ENCODE measurements at regions not wholly inside any gene's neighbourhood (a gene's known extent, or its start where the extent isn't known, plus 50 kb on each side); places are given as distances from the start of the nearest gene placed in this dataset.
"Not testable (repeated sequence)": the region's sequence is repeated elsewhere in the genome, so short reads cannot be mapped to it uniquely, and the experiment has no call there.

DNA sequence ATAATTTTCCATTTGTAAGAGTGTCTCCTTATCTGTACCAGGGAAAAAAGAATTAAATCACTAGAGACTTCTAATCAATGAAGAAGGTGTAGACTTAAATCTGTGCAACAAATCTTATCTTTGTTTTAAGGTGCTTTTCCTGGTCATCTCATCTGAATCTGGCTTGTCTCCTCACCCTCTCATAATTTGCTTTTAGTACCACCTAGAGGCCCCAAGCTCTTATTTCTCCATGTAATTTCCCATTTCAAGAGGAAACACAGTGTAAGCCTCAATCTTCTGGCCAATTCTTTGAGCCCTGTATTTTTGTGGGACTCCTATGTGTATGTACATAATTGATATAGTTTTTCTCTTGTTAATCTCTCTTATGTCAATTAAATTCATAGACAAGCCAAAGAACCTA lies 1975.3 kb upstream of the CDH6 start:
- DNase-seq: no peak

DNA sequence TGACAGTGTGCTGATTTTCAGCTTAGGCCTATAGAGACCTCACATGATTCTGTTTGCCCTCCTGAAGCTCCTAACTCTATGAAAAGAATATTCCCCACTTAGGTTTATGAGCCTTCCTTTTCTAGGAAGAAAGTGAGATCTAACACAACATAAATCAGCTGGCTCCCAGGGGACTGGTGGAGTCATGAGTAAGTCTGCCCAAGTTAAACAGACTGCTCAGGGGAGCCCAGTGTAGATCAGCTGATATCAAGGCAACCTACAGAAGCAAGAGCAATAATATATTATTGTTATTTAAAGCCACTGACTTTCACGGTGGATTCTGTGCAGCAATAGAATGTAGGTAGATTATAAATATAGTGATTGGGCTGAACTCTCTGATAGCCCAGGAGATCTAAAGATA lies 1978.6 kb upstream of the CDH6 start:
- no peak for DNase-seq

DNA sequence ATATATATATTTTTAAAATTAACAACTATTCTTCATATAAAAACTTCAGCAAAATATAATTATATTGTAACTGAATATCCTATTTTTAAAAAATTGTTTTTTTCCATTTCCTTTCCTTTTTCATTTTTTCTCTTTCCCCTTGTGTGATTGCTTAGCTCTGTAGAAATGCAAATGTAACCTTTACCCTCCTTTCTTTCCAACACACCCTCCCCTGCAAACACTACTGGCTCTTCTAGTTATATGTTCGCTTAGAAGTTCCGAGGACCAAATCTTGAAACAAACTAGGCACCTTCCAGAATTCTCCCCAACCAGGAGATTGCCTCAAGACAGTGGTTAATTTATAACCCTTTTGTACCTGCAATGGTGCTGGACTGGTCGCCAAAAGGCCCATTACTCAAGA lies 1980.0 kb upstream of the CDH6 start:
- DNase-seq: no peak

DNA sequence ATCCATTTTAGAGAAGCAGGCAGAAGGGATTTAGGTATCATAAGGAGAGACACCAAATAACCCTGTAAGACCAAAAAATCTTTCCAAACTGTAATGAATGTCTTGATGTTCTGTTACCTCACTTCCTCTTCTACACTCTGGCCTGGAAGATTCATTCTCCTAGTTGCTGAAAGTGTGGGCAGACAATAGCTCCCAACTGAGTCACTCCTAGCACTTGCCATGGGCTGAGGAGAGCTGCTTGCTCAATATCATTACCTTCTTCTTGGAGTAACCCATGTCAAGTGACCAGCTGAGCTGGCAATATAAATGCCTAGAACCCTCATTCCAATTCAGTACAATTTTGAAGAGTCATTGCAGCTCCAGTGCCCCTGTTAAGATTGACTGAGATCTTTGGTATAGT lies 1985.5 kb upstream of the CDH6 start:
- no peak for DNase-seq

DNA sequence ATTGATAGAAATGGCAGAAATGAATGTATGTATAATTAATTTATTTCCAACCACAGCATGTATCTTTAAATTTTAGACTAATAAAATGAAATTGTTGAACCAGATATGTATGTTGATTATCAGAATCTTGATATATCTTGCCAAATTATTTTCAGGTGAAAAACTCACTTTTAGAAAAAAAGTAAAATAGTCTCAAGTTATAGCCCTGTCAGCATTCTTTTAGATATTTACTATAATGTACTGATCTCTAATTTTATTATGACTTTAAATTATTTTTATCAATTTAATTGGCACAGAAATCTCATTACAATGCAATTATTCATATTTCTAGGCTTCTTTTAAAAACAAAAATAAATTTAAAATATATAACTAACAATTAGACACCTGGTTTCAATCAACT lies 1990.4 kb upstream of the CDH6 start:
- no peak for DNase-seq

DNA sequence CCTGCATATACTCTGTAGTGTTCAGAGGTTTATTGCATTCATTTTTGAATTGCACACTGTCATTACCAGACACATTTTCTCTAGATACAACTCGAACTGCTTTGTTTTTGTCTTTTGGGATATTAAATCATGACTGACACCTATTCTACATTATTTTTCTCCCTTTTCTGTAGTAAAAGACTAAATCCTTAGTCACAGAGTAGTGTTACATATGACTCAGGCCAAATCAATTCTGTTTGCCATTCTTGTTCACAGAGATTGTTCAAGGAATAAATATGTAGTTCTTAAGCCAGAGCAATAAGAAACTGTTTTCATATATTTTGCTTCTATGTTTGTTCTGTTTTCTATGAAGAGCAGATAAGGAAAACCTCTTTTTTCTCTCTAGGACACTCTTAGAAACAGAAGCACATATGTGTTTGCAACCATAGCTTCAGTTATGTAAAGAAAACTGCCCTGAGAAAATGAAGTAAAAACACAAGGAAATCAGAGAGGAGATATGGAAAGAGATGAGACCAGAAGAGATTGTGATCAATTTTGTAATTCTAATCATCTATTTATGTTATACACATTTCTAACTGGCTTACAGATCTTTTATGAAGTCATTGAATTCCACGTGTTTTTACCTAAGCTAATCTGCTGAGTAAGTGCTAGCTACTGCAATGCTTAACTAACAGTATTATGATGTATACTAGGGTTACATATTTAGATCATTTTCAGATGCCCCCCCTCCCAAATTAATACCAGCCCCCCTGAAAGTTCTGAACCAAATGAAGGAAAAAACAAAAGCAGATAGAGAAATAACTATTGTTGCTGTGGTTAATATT lies 1995.6 kb upstream of the CDH6 start:
- DNase-seq: no peak

DNA sequence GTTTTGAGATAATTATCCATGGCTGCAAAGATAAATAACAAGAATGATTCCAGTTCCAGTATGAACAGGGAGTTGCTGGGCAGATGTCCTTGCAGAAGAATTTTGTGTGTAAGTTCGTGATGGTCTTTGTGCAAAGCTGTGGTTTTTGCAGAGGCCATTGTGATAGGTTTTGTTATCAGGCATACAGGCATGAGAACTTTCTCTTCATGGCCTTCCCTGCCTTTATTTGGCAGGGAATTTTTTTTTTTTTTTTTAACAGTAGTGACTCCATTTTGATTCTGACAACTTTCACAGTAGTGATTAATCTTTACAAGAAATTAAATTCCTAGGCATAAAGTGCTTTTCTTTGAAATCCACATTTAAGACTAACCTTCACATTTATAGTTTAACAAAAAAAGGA lies 1999.5 kb upstream of the CDH6 start:
- no peak for DNase-seq

DNA sequence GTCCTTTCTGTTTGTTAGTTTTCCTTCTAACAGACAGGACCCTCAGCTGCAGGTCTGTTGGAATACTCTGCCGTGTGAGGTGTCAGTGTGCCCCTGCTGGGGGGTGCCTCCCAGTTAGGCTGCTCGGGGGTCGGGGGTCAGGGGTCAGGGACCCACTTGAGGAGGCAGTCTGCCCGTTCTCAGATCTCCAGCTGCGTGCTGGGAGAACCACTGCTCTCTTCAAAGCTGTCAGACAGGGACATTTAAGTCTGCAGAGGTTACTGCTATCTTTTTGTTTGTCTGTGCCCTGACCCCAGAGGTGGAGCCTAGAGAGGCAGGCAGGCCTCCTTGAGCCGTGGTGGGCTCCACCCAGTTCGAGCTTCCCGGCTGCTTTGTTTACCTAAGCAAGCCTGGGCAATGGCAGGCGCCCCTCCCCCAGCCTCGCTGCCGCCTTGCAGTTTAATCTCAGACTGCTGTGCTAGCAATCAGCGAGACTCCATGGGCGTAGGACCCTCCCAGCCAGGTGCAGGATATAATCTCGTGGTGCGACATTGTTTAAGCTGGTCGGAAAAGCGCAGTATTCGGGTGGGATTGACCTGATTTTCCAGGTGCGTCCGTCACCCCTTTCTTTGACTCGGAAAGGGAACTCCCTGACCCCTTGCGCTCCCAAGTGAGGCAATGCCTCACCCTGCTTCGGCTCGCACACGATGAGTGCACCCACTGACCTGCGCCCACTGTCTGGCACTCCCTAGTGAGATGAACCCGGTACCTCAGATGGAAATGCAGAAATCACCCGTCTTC lies 2002.0 kb upstream of the CDH6 start:
- DNase-seq: not testable (repeated sequence)

DNA sequence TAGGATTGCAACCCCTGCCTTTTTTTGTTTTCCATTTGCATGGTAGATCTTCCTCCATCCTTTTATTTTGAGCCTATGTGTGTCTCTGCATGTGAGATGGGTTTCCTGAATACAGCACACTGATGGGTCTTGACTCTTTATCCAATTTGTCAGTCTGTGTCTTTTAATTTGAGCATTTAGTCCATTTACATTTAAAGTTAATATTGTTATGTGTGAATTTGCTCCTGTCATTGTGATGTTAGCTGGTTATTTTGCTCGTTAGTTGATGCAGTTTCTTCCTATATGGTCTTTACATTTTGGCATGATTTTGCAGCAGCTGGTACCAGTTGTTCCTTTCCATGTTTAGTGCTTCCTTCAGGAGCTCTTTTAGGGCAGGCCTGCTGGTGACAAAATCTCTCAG lies 2003.1 kb upstream of the CDH6 start:
- DNase-seq: not testable (repeated sequence)

DNA sequence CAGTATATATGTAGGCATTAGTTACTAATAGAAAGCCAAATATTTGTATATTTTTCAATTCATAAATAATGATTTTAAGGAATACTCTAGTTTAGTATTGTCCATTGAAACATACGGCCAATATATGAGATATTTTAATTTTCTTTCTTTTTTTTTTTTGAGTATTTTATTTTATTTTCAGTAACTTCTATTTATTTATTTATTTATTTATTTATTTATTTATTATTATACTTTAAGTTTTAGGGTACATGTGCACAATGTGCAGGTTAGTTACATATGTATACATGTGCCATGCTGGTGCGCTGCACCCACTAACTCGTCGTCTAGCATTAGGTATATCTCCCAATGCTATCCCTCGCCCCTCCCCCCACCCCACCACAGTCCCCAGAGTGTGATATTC lies 2007.1 kb upstream of the CDH6 start:
- not testable (repeated sequence) for DNase-seq

DNA sequence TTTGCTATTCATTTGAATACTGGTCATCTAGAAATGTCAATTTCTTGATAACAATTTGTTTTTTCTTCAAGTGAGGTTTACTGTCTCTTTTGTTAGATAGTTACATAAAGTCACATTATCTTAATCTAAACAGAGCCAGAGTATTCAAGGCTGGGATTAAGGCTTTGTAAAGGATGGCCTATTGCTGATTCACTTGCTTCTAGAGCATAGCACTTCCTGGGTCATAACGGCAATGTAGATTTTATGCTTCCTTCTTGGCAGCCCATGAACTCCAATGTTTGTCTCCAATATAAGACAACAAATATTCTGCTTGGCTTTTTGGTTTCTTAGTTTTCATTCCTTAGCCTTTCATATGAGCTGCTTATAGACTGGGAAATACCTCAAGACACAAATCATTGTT lies 2007.9 kb upstream of the CDH6 start:
- DNase-seq: no peak

DNA sequence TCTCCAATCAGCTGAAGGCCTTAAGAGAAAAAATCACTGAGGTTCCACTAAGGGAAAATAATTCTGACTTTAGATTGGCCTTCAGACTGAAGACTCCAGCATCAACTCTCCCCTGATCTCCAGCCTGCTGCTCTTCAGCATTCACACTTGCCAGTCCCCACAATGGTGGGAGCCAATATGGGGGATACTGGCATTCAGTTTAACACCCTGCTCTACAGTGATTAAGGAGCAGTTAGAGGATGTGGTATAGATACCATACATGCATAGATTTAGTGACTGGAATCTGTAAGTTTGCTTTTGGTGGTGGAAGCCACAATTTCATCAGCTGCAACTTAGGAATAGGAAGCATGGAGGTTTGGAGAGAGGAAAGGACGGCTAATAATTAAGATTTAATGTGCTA lies 2017.7 kb upstream of the CDH6 start:
- no peak for DNase-seq

DNA sequence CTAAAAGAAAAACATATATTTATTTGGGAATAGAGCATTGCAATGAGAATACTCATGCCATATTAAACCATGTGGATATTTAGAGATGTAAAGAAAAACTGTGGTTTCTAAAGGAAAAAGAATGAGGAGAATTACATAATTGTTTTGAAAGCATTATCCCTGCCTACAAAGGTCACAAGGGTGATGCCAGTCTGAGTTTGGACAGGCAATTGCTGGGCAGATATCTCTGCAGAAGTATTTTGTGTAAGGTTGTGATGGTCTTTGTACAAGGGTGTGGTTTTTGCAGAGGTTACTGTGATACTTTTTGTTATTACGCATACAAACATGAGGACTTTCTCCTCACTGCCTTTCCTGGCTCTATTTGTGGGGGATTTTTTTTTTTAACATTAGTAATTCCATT lies 2022.9 kb upstream of the CDH6 start:
- no peak for DNase-seq

DNA sequence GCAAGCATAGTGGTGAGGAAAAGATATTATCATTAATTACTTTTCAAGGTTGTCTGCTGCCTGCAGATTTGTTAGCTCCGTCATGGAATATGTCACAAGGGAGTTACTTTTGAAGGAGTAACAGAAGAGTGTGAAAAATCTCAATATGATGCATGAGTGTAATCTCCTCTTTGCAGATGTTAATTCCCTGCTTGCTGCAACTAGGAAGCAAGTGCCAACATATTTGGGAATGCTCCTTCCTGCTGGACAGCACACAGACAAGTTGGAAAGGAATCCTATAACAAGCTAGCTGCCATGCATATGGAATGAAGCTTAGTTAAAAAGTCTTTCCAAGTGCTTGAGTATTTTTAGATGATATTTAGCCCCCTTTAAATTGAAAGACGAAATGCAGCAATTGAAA lies 2023.6 kb upstream of the CDH6 start:
- no peak for DNase-seq

DNA sequence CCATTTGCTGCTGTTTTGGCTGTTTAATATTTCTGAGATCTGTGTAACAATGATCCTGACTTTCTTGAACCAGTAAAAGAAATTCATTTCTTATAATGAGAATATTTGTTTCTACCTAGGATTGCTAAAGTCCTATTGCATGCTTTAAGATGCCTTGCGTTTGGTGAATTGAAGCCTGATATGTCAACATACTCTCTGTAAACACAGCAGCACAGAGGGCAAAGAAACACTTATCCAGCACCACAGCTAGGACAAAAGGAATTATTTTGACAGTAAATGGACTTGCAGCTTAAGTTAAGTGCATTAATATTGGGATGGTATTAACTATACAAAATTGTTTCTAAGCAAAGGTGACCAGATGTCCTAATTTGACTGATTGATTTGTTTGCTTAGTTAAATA lies 2031.2 kb upstream of the CDH6 start:
- DNase-seq: peak; percentile 90

DNA sequence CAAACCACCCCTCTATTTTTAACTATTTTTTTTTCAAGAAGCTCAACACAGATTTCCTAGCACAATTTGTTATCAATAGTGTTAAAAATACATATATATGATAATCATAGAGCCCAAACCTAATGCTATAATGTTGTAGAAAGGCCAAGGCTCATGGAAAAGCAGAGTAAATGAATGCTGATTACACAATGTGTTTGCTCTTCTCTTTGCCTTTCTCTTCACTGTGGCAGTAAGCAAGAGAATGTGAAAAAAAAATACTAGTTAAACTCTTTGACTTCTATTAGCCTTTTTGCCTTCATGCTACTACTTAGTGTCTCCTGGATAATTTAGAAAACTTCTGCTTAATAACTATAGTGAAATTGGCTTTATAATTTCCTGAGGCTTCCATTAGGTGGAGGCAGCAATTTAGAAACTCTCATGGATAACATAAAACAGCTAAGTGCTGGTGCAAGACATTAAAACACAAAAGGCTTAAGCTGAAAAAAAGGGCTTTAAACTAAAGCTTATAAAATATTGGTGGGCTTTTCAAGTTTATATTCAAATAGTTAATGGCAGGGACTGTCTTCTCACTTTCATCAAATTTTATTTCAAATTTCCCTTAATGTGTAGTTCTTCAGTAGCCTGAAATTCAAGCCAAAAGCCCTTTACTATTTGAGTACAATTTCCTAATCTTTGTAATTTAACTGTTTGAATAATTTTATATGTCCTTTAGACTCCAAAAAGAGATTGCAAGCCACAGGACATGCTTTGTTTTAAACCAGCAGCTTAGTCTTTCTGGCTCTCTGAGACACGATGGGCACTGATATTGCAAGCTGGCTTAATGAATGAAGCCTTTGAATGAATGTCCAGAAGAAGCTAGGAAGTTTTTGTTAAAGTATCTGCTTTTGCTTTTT lies 2031.8 kb upstream of the CDH6 start:
- peak; percentile 74 for DNase-seq

DNA sequence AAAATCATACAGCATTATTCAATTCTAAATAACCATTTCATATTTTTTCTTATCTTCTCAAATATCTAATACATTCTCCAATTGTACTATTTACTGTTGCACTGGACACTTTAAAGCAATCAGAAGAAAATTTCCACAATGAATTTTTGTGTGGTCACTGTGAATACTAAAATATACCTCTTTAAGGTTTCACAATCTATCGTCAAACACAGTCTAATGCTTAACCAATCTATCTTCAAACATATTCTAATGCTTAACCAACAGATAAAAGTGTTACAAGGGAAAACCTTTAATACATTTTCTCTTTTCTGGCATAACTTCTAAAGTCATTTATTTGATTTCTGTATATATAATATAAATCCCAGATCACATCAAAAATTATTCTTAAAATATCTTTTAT lies 2035.5 kb upstream of the CDH6 start:
- DNase-seq: no peak

DNA sequence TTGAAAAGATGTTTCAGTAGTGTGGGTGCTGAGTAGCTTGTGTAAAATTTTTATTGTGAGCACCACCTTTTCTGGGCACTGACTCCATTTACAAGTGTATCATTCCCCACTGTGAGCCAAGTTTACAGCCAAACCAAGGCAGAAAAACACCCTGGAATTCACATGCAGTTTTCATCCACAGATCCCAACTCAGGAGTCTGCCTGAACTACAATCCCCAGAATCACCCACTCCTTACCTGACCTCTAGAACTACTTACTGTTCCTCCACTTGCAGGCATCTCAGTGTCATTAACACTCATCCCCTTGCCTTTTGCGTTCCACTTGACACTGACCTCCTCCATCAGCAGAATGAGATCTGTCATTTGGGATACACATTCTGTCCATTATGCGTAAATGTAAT lies 2042.6 kb upstream of the CDH6 start:
- no peak for DNase-seq

DNA sequence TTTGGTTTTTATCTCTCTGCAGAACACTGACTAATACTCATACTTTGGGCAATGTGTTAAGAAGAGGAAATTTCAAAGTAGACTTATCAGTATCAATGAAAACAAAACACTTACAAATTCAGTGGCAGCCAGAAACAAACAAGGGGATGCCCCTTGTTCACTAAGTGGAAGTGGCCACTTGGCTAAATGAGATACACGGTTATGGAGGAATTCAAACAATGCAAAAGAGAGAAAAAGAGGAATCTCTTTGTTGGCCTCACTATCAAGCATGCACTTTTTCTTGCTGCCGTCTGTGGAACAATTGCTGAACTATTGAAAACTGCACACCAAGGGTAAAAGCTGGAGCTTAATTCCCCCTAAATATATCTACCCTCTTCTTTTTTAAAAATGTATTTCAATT lies 2044.9 kb upstream of the CDH6 start:
- DNase-seq: no peak

DNA sequence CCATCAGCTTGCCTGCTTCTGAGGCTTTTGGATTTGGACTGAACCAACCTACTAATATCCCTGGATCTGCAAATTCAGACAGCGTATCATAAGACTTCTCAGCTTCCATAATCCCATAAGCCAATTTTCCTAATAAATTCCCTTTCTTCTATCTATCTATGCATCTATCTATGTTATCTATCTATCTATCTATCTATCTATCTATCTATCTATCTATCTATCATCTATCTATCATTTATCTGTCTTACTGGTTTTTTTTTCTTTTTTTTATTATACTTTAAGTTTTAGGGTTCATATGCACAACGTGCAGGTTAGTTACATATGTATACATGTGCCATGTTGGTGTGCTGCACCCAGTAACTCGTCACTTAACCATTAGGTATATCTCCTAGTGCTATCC lies 2045.4 kb upstream of the CDH6 start:
- no peak for DNase-seq

DNA sequence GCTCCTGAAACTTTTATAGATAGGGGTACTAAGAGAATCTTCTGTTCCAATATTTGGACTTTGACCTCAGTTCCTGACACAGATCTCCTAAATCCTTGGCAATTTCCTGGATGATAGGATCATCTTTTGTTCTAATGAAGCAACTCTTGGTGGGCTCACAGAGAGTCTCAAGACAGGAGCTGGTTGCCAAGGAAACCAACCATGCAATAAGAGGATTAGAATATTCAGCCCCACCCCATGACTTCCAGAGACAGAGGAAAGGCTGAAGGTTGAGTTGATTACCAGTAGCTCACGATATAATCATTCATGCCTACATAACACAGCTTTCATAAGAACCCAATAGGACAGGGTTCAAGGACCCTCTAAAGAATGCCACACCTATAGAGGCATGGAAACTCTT lies 2050.2 kb upstream of the CDH6 start:
- DNase-seq: no peak

DNA sequence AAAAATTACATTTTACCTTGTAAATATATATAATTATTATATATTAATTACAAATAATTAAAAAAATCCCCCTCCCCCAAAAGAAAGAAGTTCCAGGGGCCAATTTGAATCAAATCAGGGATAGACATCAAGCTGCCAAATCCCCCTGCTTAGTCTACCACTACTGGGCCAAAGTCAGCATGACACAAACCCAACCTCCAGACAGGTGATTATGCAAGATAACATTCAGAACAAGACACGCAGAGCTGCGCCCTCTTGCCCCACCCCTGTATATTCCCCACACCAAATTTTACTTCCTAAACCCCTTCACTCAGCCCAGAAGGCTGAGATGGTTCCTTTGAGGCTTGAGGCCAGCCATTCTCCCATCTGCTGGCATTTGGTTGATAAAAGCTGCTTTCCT lies 2059.1 kb upstream of the CDH6 start:
- no peak for DNase-seq

DNA sequence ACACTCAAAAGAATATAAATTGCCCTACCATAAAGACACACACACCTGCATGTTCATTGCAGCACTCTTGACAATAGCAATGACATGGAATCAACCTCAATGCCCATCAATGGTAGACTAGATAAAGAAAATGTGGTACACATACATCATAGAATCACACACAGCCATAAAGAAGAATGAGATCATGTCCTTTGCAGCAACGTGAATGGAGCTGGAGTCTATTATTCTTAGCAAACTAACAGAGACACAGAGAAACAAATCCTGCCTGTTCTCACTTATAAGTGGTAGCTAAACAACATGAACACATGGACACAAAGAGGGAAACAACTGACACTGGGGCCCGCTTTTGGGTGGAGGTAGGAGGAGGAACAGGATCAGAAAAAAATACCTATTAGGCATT lies 2062.2 kb upstream of the CDH6 start:
- no peak for DNase-seq

DNA sequence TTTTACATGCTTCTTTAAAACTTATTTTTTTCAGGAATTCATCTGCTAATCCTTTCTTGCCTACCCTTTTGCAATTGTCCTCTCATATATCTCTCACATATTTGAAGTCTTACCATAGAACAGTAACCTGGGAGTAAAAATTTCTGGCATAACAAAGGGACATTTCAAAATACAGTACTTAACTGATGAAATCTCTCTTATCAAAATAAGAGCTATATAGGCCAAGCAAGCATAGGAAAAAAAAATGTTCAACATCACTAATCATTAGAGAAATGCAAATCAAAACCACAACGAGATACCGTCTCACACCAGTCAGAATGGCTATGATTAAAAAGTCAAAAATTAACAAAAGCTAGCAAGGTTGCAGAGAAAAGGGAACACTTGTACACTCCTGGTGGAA lies 2062.7 kb upstream of the CDH6 start:
- DNase-seq: no peak

All from NCI-H1417 treated with DMSO at 0.1 percent for 48 hours (cell line).